ENCODE measurements at regions not wholly inside any gene's neighbourhood (a gene's known extent, or its start where the extent isn't known, plus 50 kb on each side); places are given as distances from the start of the nearest gene placed in this dataset.

DNA sequence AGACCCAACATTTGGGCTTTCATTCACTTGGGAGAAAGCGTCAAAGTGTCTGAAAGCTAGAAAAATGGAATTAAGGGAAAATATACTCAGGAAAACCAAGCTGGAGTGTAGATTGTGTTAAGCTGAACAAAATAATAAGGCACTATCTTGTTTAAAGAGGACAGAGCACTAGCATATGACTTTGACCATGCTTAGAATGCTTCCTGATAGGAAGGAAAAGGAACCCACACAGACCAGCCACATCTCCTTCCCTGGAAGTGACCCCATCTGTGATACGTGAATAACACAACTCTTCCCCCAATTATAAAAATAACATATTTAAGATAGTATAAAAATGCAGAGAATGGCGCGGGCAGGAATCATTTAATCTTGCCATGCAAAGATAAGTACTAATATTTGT lies 94.7 kb upstream of the BCL2L14 start:
- no peak for DNase-seq (ENCODE audit: low read depth)
- TF ChIP-seq, protein P1, sequence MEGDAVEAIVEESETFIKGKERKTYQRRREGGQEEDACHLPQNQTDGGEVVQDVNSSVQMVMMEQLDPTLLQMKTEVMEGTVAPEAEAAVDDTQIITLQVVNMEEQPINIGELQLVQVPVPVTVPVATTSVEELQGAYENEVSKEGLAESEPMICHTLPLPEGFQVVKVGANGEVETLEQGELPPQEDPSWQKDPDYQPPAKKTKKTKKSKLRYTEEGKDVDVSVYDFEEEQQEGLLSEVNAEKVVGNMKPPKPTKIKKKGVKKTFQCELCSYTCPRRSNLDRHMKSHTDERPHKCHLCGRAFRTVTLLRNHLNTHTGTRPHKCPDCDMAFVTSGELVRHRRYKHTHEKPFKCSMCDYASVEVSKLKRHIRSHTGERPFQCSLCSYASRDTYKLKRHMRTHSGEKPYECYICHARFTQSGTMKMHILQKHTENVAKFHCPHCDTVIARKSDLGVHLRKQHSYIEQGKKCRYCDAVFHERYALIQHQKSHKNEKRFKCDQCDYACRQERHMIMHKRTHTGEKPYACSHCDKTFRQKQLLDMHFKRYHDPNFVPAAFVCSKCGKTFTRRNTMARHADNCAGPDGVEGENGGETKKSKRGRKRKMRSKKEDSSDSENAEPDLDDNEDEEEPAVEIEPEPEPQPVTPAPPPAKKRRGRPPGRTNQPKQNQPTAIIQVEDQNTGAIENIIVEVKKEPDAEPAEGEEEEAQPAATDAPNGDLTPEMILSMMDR (conservative IDR thresholded peaks at IDR 0.05; ENCODE audit: low read depth, low read length): no peak
- no peak overlapping the region for H3K4me3 ChIP-seq (ENCODE audit: low read length)

GRCh38 chr12:11978726-11979384 lies 91.9 kb upstream of the BCL2L14 start:
- TF ChIP-seq, protein P1 (conservative IDR thresholded peaks at IDR 0.05; ENCODE audit: low read depth, low read length): no peak
- DNase-seq (ENCODE audit: low read depth): no peak
- H3K4me3 ChIP-seq (ENCODE audit: low read length): no peak overlapping the region

DNA sequence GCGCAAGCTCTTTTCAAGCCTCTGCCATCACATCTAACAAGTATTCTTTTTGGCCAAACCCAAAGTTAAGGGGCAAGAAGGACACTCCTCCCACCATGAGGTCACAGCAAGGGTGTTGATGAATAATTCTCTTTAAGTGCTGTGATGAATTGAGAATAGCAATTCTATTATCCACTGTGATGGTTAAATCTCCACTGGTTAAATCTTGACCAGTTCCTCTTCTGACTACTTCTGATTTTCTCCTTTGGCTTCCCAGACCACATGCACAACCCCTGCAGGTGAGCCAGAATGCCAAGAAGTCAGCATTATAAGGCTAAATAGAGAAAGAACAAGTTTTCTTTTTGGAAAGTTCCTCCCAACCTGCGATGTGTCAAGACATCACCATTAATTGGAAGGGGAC lies 90.6 kb upstream of the BCL2L14 start:
- DNase-seq (ENCODE audit: low read depth): no peak

DNA sequence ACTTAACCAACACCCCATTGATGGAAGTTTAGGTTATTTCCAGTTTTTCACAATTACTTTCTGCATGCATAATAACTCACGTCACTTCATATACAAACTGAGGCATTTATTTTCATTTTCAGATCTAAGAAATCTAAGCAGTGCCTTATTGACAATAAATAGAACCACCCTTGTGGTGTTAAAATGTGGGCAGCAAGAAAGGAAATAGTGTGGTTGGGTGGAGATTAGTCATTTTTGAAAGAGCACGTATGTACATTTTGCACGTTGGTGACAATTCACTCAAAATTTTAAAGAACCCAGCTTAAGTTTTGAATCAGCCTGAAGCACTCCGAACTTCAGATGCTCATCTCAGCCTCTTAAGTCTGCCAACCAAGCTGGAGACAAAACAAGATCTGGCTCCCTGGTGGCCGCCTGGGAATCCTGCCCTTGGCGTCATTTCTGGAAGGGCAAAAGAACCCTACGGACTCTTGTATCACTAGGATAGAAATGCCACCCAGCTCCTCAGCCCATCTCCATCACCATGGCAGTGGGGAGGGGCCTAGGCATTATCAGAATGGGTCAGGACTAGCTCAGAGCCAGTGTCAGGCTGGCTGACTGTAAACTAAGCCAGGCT lies 89.5 kb upstream of the BCL2L14 start:
- TF ChIP-seq, protein P1 (conservative IDR thresholded peaks at IDR 0.05; ENCODE audit: low read depth, low read length): no peak
- H3K4me3 ChIP-seq (ENCODE audit: low read length): no peak overlapping the region
- DNase-seq (ENCODE audit: low read depth): no peak

More for the DNA sequence above, 90.6 kb upstream of the BCL2L14 start:
- TF ChIP-seq, protein P1 (conservative IDR thresholded peaks at IDR 0.05; ENCODE audit: low read depth, low read length): no peak
- H3K4me3 ChIP-seq (ENCODE audit: low read length): no peak overlapping the region

- no peak for DNase-seq (ENCODE audit: low read depth)
- no peak overlapping the region for H3K4me3 ChIP-seq (ENCODE audit: low read length)
- TF ChIP-seq, protein P1 (conservative IDR thresholded peaks at IDR 0.05; ENCODE audit: low read depth, low read length): no peak
These were observed 86.3 kb upstream of the BCL2L14 start for GRCh38 chr12:11984417-11984816.

- DNase-seq (ENCODE audit: low read depth): no peak
- TF ChIP-seq, protein P1 (conservative IDR thresholded peaks at IDR 0.05; ENCODE audit: low read depth, low read length): no peak
- no peak overlapping the region for H3K4me3 ChIP-seq (ENCODE audit: low read length)
These were observed 84.6 kb upstream of the BCL2L14 start for GRCh38 chr12:11986165-11986564.

- no peak for DNase-seq (ENCODE audit: low read depth)
- TF ChIP-seq, protein P1 (conservative IDR thresholded peaks at IDR 0.05; ENCODE audit: low read depth, low read length): no peak
- H3K4me3 ChIP-seq (ENCODE audit: low read length): no peak overlapping the region
These were observed 82.8 kb upstream of the BCL2L14 start for GRCh38 chr12:11987901-11988300.

Data from retinal pigment epithelial cell (primary cell).